ENCODE measurements at regions not wholly inside any gene's neighbourhood (a gene's known extent, or its start where the extent isn't known, plus 50 kb on each side); places are given as distances from the start of the nearest gene placed in this dataset.
"Not testable (repeated sequence)": the region's sequence is repeated elsewhere in the genome, so short reads cannot be mapped to it uniquely, and the experiment has no call there.

DNA sequence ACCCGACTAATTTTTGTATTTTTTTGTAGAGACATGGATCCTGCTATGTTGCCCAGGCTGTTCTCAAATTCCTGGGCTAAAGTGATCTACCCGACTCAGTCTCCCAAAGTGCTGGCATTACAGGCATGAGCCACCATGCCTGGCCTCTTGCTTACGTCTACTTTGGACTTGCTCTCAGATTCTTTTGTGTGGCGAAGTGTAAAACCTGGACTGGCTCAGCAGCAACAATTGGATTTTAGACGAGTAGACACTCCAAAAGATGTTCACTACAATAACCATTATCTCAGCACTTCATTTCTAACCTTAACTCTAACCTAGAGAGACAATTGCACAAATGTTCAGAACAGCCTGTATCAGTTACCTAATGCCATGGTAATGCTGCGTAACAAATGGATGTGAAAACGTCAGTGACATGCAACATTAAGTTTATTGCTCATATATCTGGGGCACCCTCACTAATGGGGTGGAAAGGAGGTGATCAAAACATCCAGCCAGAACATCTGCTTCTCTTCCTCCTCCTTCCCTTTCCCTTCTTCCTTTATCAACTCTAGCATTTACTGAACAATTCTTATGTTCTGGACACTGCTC lies 124.9 kb upstream of the MRI1 start:
- peaks cover 15% of the 10 kb centered on the region for H3K36me3 Mint-ChIP-seq (ENCODE audit: unreplicated experiment)

DNA sequence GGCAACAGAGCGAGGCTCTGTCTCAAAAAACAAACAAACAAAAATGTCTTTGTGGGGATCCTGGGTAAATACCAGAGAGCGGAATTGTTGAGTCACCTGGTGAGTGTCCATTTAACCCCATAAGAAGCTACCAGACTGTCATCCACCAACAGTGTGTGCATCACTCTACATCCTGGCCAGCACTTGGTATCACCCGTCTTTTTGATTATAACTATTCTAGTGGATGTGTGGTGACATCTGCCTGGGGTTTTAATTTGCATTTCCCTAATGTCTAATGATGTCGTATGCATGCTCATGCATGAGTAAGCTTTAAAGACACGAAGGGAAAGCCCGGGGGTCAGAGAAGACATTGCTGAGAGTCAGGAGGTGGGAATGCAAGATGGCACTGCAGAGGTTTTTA lies 126.7 kb upstream of the MRI1 start:
- peaks cover 15% of the 10 kb centered on the region for H3K9me3 Mint-ChIP-seq (ENCODE audit: unreplicated experiment)
- TF ChIP-seq CTCF (IDR thresholded peaks at IDR 0.05; ENCODE audit: partially characterized antibody, unreplicated experiment): no peak
- peaks cover 8% of the 10 kb centered on the region for H3K36me3 Mint-ChIP-seq (ENCODE audit: unreplicated experiment)
- H3K4me1 Mint-ChIP-seq (ENCODE audit: low read depth, unreplicated experiment): peaks cover 13% of the 10 kb centered on the region
- H3K4me3 Mint-ChIP-seq (ENCODE audit: unreplicated experiment): no peak overlapping the region
- H3K27ac Mint-ChIP-seq (ENCODE audit: unreplicated experiment): no peak overlapping the region
- H3K27me3 Mint-ChIP-seq (ENCODE audit: unreplicated experiment): peaks cover 14% of the 10 kb centered on the region
- DNase-seq: no peak

More for the DNA sequence above, 124.9 kb upstream of the MRI1 start:
- peaks cover 1% of the 10 kb centered on the region for H3K4me1 Mint-ChIP-seq (ENCODE audit: low read depth, unreplicated experiment)
- no peak for DNase-seq
- H3K9me3 Mint-ChIP-seq (ENCODE audit: unreplicated experiment): peaks cover 8% of the 10 kb centered on the region
- H3K4me3 Mint-ChIP-seq (ENCODE audit: unreplicated experiment): no peak overlapping the region
- H3K27me3 Mint-ChIP-seq (ENCODE audit: unreplicated experiment): peaks cover 4% of the 10 kb centered on the region
- no peak for TF ChIP-seq CTCF (IDR thresholded peaks at IDR 0.05; ENCODE audit: partially characterized antibody, unreplicated experiment)
- no peak overlapping the region for H3K27ac Mint-ChIP-seq (ENCODE audit: unreplicated experiment)

GRCh38 chr19:13634658-13635057 lies 128.4 kb upstream of the CACNA1A start:
- peaks cover 14% of the 10 kb centered on the region for H3K9me3 Mint-ChIP-seq (ENCODE audit: unreplicated experiment)
- no peak overlapping the region for H3K4me3 Mint-ChIP-seq (ENCODE audit: unreplicated experiment)
- no peak for TF ChIP-seq CTCF (IDR thresholded peaks at IDR 0.05; ENCODE audit: partially characterized antibody, unreplicated experiment)
- H3K36me3 Mint-ChIP-seq (ENCODE audit: unreplicated experiment): peaks cover 6% of the 10 kb centered on the region
- H3K27ac Mint-ChIP-seq (ENCODE audit: unreplicated experiment): peak overlapping the region; percentile 11
- H3K27me3 Mint-ChIP-seq (ENCODE audit: unreplicated experiment): peaks cover 16% of the 10 kb centered on the region
- H3K4me1 Mint-ChIP-seq (ENCODE audit: low read depth, unreplicated experiment): peaks cover 16% of the 10 kb centered on the region
- DNase-seq: no peak

DNA sequence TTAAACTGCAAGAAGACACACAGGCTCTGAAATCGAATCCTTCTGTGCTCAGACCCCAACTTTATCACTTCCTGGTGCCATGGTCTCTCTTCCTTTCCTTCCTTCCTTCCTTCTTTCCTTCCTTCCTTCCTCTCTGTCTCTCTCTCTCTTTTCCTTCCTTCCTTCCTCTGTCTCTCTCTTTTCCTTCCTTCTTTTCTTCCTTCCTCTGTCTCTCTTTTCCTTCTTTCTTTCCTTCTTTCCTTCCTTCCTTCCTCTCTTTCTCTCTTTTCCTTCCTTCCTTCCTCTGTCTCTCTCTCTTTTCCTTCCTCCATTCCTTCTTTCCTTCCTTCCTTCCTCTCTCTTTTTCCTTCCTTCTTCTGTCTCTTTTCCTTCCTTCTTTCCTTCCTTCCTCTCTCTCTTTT lies 127.2 kb upstream of the CACNA1A start:
- no peaks in the 10 kb centered on the region for H3K36me3 Mint-ChIP-seq (ENCODE audit: unreplicated experiment)
- H3K27ac Mint-ChIP-seq (ENCODE audit: unreplicated experiment): peak overlapping the region; percentile 90
- H3K4me3 Mint-ChIP-seq (ENCODE audit: unreplicated experiment): peak overlapping the region; percentile 72
- no peak for DNase-seq
- H3K27me3 Mint-ChIP-seq (ENCODE audit: unreplicated experiment): peaks cover 16% of the 10 kb centered on the region
- peaks cover 14% of the 10 kb centered on the region for H3K9me3 Mint-ChIP-seq (ENCODE audit: unreplicated experiment)
- peaks cover 16% of the 10 kb centered on the region for H3K4me1 Mint-ChIP-seq (ENCODE audit: low read depth, unreplicated experiment)
- TF ChIP-seq CTCF (IDR thresholded peaks at IDR 0.05; ENCODE audit: partially characterized antibody, unreplicated experiment): no peak

DNA sequence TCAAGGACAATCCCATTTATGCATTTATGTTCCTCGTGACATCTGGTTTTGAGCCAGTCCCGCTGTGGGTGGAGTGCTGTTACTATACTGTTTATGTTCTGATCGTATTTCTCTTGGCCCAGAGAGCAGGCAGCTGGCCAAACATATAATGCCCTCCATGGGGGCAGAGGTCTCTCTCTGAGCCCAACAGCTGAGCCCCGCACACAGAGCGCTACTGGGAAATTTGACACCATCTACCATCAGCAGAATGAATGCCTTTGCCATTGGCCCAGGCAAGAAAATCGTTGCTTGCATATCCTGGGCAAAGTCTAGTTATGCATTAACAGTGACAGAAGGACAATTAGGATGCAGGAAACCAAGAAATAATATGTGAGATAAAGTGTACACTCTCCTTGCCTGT lies 126.8 kb upstream of the CACNA1A start:
- Mint-ChIP-seq H3K36me3 (ENCODE audit: unreplicated experiment) (no peaks in the 10 kb centered on the region), H3K4me3 (ENCODE audit: unreplicated experiment) (peak overlapping the region; percentile 64), H3K9me3 (ENCODE audit: unreplicated experiment) (peaks cover 14% of the 10 kb centered on the region), H3K27me3 (ENCODE audit: unreplicated experiment) (peaks cover 16% of the 10 kb centered on the region), H3K4me1 (ENCODE audit: low read depth, unreplicated experiment) (peaks cover 16% of the 10 kb centered on the region), H3K27ac (ENCODE audit: unreplicated experiment) (peak overlapping the region; percentile 90)
- DNase-seq: peak; percentile 75
- TF ChIP-seq CTCF (IDR thresholded peaks at IDR 0.05; ENCODE audit: partially characterized antibody, unreplicated experiment): no peak

DNA sequence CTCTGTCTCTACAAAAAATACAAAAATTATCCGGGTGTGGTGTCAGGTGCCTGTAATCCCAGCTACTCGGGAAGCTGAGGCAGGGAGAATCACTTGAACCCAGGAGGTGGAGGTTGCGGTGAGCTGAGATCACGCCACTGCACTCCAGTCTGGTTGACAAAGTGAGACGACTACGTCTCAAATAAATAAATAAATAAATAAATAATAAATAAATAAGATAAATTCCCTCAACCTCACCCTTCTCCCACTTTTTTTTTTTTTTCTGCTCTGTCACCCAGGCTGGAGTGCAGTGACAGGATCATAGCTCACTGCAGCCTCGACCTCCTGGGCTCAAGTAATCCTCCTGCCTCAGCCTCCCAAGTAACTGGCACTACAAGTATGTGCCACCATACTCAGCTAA lies 125.9 kb upstream of the CACNA1A start:
- peaks cover 18% of the 10 kb centered on the region for H3K4me1 Mint-ChIP-seq (ENCODE audit: low read depth, unreplicated experiment)
- not testable (repeated sequence) for H3K9me3 Mint-ChIP-seq (ENCODE audit: unreplicated experiment); DNase-seq; H3K36me3 Mint-ChIP-seq (ENCODE audit: unreplicated experiment); H3K4me3 Mint-ChIP-seq (ENCODE audit: unreplicated experiment)
- H3K27me3 Mint-ChIP-seq (ENCODE audit: unreplicated experiment): peaks cover 14% of the 10 kb centered on the region
- H3K27ac Mint-ChIP-seq (ENCODE audit: unreplicated experiment): peak overlapping the region; percentile 90
